Inflammatory macrophage (primary cell): ENCODE measurements at regions not wholly inside any gene's neighbourhood (a gene's known extent, or its start where the extent isn't known, plus 50 kb on each side); places are given as distances from the start of the nearest gene placed in this dataset.
A peak's percentile ranks its signal among the peaks of the same experiment; 100 is the strongest.

Source experiments
- DNase-seq, 2 donors: peaks; one replicate each; pipeline ENCODE4 v3.0.0-alpha.2; 2020 to 2022

DNA sequence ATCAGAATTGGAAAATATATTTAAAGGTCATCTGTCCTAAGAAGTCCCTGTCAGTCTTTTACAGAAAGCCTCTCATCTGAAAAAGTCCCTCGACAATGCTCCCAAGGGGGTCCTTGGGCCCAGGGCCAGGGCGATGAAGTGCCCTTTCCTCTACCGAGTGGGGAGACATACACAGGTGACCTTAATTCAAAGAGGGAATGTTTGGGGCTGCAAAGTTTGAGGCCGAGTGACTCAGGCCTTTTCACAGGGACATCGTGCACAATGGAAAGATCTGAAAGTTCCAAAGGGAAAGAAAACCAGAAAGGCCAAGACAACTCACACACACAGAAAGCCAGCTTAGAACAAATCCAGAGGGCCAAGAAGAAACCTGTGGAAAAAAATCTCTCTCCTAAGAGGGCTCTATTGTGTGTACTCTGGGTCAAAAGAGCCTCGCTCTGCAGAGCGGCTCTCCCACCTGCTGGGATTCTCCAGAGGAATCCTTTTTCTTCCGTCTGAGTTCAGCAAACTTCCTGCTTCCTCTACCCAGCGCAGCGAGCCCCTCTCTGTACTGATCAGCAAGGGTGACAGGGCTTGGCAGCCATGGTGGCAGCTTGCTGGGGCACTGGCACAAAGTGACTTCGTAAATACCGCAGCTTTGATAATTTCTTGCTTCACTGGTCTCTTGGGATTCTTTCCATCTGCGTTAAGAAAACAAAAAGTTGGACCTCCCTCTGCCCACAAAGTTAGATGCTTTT, 259.1 kb downstream of the OPA1 start:
- DNase-seq, result no peak

DNA sequence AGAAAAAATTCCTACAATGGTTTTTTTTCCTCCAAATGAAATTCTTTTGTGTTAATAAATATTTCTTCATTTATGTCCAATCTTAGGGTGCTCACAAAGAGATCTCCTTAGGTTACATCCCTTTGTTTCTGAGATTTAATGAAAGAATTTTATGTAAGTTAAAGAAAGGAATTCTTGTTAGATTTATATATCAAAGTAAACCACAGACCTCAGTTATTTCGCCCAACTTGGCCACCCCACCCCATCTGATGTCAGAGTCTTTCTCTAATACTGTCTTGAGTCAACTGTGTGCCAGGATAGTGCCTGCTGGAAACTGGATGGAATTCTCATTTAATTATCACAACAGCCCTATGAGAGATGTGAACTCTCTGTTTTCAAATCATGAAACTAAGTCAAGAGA, 259.9 kb downstream of the OPA1 start:
- DNase-seq, result no peak

DNA sequence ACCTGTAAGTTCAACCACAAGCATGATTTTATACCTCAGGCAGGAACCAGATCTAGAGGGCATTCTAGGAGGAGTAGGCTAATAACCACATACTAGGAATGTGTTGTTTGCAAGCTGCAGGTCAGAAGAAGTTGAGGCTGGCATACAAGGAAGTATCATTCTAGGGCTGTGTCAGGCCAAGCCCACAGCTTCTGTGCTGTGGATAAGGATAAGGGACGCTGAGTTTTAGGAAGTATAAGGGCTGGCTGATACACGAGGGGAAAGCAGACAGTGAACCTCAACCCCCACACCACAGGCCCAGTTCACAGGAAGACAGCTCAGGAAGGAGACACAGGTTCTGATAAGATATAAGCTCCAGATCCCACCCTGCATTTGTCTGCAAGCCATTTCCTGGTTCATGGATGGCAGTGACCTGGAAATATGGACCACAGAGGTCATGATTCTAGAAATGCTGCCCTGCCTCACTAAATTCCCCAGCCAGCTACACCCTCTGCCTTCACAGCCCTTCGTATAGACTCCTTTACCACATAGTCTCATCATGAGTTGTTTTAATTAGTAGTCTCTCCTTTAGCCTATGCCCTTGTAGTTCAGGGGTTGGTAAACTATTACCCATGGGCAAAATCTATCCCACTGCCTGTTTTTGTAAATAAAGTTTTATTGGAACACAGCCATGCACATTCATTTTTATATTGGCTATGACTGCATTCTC, 260.7 kb downstream of the OPA1 start:
- DNase-seq, result peak; percentile 60 to 65

DNA sequence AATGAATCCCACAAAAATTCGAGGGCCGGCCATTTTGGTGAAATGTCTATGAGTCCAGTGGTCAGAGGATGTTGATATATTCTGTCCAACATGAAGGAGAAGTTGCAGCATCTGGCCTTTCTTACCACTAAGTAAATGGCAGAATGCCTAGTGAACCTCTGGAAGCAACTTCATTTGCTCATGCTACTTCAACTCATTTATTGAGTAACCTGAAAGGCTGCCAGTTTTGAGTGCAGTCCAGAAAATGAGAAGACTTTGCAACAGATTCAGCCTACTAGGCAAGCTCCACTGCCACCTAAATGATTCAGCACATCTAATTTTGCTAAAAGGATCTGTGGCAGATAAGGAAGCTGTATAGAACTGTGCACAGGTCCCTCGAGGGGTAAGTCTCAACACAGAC, 265.0 kb downstream of the OPA1 start:
- peak; percentile 55 to 87 for DNase-seq

DNA sequence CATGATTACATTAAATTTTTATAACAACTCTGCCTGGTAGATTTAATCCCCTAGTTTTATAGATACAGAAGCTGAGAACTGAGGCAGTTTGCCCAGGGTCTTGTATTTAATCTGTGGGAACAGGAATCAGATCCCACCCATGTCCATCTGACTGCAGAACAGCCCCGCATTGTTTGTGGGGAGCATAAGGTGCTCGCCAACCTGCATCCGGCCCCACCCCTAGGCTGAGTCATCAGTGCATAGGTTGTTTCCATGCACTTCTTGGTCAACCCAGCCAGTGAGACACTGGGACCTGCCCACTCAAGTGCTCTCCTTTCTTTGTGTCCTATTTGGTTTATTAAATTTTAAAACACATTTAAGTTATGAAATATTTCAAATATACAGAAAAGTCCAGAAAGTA, 266.2 kb downstream of the OPA1 start:
- no peak for DNase-seq

DNA sequence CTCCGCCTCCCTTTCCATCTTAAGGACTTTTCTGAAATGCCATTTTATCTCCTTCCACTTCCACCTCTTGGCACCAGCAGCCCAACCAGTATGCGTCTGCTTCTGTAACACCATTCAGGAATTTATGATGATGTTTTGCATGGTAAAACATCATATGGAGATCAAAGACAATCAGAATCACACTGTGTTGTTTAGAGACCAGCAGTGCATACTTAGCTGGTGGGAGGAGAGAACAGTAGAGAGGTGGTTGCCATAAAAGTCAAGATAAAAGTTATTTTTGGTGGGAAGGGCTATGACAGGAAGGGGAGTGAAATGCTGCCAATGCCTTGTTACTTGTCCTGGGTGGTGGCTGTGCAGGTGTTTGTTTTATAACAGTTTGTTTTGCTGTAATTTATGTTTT, 268.0 kb downstream of the OPA1 start:
- no peak for DNase-seq

DNA sequence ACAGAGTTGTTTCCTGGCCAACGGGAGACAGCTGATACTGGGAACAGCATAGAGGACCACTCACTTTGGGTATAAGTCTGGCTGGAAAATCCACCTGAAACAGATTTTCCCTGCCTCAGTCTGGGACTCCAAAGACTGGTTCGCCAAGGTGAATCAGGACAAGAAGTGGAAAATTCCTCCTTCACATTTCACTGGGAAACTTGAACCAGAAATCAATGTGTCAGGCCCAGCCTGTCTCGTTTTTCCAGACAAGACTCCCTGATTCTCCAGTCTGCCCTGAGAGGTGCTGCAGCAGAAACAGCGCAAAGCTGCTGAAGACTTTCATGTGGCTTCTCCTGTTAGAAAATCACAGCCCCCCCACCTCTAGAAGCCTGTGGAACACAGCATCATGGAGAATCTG, 269.8 kb downstream of the OPA1 start:
- no peak for DNase-seq

DNA sequence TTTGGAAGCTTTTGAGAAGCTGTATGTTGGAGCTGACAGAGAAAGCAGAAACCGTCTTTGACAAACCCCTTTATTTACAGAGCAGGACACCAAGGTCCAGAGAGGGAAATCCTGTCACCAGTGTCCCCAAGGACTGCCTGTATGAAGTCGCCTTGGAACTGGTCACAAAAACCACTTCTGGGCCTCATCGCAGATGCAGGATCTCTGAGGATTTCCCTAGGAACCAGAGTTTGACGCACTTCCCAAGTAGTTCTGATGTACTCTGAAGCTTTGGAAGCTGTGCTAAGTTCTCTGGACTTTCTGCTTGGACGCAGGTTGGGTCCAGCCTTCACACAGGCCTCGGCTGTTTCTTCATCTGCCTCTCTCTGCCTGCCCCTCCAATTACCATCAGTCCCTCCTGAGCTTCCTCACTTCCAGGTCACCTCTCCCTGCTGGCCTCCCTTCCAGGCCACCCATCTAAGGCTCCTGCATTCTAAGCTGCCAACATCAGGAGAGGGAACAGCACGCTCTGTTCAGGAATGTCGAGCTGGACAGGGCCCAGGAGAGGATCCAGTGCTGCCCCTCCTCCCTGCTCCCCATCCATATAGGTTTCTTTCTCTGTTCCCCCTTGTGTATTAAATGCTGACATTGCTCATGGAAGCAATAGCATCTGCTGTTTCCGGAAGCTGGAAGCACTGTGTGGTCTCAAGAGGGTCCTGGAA, 270.8 kb downstream of the OPA1 start:
- no peak for DNase-seq

DNA sequence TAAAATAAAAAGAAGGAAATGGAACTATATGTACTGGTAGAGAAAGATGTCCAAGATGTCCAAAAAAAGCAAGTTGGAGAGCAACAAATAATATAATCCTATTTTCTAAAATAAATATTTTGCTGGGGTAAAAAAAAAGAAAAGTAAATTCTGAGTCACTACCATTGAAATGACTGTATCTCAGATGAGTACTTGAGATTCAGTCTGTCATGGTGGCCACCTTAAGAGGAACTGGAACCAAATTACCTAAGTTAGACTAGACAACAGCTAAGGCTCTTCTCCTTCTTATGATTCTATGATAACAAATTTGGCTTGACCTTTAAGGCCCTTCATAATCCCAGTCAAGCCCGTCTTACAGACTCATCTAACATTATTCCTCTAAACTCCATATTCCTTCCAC, 270.6 kb upstream of the HES1 start:
- DNase-seq, result peak in 1 of 2 donors; percentile 21

DNA sequence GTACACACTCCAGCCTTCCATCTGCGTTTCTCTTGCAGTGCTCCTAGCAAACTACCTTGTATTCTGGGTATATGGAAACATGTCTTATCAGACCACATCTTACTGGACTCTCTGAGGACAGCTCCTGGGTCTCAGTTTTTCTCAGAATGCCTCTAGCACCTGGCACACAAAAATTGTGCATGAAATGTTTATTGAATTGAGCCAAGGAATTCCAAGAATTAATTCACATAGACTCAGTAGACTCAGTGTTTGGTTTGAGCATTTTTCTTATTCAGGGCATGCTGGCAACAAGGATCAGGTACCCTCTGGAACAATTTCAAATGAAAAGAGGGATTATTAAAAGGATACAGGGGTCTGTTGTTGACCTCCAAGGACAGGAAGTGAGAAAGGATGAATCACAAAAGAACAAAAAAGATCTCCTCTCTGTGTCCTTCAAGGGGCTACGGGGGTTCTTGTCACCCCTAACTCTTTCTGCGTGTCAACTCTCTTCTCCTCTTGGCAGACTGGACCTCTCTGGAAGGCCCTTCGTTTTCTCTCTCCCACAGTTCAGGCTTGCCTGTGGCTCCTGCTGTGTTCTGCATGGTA, 270.0 kb upstream of the HES1 start:
- no peak for DNase-seq

DNA sequence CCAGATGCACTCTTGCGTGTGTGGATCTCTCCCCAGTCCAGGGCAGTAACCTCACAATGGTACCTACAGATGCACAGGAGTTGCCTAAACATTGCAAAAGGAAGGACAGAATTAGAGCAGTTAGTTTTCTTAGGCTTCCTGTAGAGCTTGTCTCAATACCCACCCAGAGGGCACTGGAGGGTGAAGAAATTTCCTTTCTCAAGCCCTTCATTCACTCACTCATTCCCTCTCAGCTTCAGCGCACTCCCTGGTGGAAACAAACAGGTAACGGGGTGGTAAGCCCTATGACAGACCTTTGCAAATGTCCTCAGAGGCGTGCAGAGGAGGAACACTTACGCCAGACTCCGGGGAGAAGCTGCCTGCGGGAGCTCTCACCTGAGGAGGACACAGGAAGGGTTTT, 267.4 kb upstream of the HES1 start:
- no peak for DNase-seq

DNA sequence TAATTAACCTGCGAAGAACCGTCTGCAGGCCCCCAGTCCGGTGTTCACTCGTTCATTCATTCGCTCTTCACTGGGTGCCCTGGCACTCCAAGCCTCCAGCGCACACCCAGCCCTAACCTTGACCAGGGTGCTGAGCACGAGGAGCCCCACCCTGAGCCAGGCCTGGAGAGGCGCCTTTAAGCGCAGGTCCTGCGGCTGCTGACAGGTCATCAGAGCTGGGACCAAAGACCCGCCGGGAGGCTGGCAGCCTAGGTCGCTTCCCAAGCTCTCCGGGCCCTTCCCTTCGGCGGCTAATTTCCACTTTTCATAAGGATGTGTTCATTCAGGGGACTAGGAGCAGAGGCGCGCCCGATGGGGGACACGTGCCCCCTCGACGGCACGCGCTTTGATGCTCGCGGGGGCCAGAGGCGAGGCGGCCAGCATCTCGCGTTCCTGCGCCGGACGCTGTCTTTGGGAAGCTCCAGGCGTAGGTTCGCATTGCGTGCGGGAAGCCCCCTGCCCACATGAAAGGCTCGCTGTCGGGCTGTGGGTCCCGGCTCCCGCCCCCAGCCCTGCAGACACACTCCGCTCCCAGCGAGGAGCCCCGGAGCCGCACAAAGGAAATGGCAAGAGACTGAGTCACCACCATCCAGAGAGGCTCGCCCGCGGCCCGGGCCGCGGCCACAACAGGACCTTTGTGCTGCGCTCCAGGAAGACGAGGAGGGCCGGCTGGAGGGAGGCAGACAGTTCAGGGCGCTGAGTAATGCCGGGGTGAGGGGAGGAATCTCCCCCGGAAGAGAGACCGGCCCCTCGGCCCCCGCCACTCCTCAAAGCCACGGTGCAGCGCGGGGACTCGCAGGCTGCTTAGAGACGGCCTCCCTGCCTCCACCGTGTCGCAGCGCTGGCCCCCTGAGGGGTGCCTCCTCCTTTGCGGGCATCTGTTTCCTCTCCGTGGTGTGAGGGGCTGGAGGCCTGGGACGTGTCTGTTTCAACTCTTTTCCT, 266.4 kb upstream of the HES1 start:
- peak; percentile 41 to 56 for DNase-seq

DNA sequence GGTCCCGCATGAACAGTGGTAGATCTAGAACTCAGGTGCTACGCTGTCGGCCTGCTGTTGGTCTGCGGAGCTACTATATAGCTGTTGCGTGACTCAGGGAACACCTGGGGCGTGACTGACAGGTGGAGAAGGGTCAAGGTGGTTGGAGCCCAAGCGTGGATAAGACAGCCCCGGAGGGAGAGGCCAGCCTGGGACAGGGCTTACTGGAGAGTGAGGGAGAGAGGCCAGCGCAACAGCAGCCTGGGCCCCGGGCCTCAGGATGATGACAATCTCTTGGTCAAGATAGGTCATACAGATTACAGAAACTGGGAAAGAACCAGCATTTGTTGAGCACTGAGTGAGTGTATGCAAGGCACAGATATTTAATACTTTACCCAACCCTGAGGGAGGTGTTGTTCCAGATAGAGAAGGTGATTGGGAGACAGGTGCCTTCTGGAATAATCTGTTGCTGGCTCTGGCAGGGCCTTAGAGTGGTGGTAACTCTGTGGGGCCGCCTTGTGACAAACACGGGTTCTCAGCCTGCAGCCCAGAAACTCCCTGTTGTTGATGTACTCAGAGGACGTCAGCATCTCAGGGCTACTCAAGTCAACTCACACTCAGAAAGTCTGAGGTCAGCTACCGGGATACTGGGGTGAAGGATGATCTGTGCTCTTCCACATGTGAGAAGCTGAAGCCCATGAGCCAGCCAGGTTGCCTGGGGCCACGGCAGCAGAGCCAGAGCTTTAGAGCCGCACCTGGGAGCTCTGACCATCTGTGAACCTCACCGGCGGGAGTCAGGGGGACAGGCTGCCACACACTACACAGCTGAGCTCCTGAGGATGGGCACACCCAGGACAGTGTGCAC, 265.4 kb upstream of the HES1 start:
- no peak for DNase-seq

DNA sequence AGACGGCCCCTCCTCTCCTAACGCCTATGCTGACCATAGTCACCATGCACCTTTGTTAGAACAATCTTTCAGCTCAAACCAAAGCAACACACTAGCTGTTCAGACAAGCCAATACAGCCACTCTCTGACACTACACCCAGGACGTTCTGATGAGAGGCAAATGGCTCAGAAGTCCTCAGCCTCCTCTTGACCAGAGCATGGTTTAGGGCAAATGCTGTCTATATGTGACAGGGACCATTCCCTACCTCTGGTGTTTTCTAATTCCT, 264.8 kb upstream of the HES1 start:
- DNase-seq, result no peak

DNA sequence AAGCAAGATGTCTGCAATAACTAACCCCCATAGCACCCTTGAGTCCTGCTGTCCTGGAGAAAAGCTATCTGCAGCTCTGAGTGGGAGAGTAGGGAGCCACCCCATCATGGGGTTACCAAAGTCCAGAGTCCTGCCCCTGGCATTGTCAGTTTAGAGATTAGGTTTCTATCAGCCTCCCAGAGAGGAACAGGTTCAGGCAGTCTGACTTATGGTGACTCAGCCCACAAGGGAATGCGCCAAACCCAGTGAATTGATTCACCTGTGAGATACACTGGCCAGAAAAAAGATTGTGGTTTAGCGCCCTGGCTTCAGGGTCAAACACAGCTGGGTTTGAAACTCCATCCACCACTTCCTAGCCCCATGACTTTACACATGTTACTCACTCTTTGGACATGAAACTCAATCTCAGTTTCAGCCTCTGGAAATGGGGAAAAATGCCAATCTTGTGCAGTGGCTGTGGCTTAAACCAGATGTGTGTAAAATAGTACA, 263.6 kb upstream of the HES1 start:
- no peak for DNase-seq

DNA sequence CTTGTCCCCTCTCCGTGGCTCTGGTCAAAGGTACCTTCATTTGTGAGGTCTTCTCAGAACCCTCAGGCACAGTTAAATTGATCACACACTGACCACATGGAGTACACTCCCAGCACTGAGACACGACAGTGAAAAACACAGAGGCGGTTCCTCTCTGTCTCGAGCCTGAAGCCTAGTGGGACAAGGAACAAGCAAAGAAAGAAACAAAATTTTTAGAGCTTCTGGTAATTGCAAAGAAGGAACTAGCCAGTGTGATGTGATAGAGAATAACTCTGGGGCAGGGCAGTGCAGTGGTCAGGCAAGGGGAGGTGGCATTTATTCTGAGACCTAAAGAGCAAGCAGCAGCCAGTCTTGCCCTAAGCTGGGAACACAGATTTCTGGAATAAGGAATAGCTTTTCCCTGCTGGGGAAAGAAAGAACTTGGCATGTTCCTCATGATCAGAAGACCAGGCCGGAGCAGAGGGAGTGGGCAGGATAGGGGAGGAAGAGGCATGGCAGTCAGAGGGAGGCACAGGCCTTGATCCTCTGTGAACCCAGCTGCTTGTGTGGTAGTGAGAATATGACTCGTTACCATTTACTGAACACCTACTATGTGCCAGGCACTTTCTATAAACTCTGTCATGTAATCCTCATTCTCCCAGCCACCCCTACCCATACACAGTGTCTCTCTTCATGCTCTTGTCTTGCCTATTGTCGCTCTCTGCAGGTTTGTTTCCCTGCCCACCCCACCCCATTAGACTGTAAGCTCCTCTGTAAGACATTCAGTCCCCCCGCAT, 262.3 kb upstream of the HES1 start:
- DNase-seq, result peak; percentile 41 to 45

DNA sequence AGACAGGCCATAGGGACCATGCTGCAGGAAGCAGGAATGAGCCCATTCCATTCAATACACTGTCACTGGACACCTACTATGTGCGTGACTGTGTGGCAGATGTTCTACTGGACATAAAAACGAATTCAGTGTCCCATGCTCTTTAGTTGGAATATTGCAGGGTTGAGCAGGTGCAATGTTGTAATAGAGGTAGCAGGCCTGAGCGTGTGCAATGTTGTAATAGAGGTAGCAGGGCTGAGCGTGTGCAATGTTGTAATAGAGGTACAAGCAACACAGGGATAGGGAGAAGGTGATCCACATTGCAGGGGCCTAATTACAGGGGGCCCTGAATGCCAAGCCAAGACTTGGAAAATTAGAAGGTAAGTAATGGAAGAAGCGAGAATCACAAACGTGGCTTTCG, 261.4 kb upstream of the HES1 start:
- DNase-seq, result no peak

DNA sequence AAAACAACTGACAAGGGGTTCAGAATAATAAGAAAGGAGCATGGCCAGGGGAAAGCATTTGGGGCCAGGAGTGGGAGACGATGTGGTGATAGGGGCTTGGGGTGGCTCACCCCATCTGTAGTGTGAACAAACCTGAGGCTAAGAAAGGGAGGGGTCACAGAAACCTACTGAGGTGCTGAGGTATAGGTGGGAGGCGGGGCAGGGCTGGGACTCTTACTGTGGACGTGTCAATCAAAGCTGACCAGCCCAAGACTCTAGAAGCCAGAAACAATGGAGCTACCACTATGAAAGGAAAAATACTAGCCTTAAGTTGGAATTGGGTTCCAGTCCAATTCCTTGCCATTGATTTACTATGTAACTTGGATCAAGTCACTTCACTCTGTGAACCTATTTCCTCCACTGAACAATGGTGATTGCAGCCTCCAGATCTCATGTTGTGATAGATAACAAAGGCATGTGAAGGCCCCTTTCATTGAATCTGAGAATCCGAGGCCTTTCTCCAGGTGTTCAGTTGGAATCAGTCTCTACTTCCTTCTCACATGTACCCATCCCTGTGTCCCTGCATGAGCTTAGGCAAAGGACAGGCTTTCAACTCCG, 260.9 kb upstream of the HES1 start:
- DNase-seq, result no peak

DNA sequence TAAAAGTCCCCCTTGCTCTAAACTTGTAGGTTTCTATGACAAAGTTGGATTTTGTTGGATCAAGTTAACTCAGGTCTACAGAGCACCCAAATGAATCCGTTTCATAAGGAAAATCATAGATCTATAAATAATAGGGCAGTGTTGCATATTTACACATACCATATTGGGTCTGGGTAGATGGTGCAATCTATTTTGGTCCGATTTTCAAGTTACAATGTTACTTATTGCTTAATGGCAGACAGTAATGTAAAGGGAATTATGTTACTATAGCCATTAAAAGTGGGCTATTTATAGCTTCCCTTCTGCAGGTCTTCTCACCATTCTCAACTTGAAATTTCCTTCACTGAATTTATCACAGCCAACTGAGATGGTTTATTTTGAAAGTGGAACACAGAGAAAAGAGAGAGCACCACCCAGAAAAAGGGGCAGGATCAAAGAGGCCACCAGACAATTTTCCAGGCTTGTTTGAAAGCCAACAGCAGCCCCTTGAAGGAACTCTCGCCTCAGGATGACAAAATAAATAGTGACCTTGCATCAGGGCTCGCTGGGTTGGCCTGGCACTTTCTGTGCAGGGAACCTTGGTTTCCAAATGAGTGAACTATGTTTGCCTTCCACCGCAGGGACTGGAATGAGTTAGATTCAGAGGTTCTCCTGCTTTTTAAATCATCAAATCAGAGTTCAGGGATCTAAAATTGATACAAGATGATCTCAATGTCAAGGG, 260.2 kb upstream of the HES1 start:
- no peak for DNase-seq
